A549 (cell line): ENCODE measurements at regions not wholly inside any gene's neighbourhood (a gene's known extent, or its start where the extent isn't known, plus 50 kb on each side); places are given as distances from the start of the nearest gene placed in this dataset.

Source experiments
- ATAC-seq, 2 experiments: fragments of 200-7000 bp in 1 of 2; fragments of >200 bp in 1 of 2; cut with Nextera tagmentation in 1 of 2; cut with Tn5 transposase in 1 of 2; 3 replicates each; pipeline versions ENCODE4 v1.8.0 to v1.9.1; 2018 to 2020; ENCODE audit warnings: mild to moderate bottlenecking in 1 of 2, moderate library complexity in 1 of 2
- CTCF ChIA-PET: fragments of 300-600 bp; sonication (Branson Sonifier 250); formaldehyde crosslinking; extraction: SDS; loops from one replicate; lab custom pipeline; 2021; ENCODE audit warnings: antibody characterized with exemption, inconsistent platforms; lab: Yijun Ruan, JAX
- POLR2A ChIA-PET: fragments of 350-600 bp; formaldehyde crosslinking; extraction: SDS; loops from one replicate; lab custom pipeline; 2021; ENCODE audit warnings: antibody characterized with exemption, inconsistent platforms; lab: Yijun Ruan, JAX
- DNase-seq, 2 experiments: peaks; one replicate each; pipeline versions ENCODE4 v3.0.0 to v3.0.0-alpha.2; 2011 to 2016; ENCODE audit warnings: low read depth in 1 of 2, low spot score in 1 of 2
- FAIRE-seq: peaks from 2 replicates; lab custom pipeline; 2011; peaks lifted over from hg19 to GRCh38; lab: Jason Lieb, UNC
- H3K27ac ChIP-seq, 2 experiments: fragments of >200 bp; sonication (Bioruptor Twin); formaldehyde crosslinking; 3 replicates each; pipeline ENCODE4 v1.5.1; 2016 to 2017
- H3K4me1 ChIP-seq: fragments of >200 bp; sonication (Bioruptor Twin); formaldehyde crosslinking; 3 replicates; pipeline ENCODE4 v1.6.1; 2016
- H3K4me2 ChIP-seq: fragments of >200 bp; sonication (Bioruptor Twin); formaldehyde crosslinking; 3 replicates; pipeline ENCODE4 v1.6.1; 2016
- H3K4me3 ChIP-seq: fragments of >200 bp; sonication (Bioruptor Twin); formaldehyde crosslinking; 3 replicates; pipeline ENCODE4 v1.5.1; 2016
- H3K9me3 ChIP-seq: fragments of >200 bp; sonication (Bioruptor Twin); formaldehyde crosslinking; 3 replicates; pipeline ENCODE4 v1.6.1; 2016
- BCL3 ChIP-seq: fragments of >200 bp; sonication (Bioruptor Twin); formaldehyde crosslinking; IDR thresholded peaks from 3 replicates; pipeline ENCODE4 v1.6.1; 2016
- BHLHE40 ChIP-seq: IDR thresholded peaks from 2 replicates; pipeline ENCODE4 v1.6.1; 2012; ENCODE audit warnings: low read depth, low read length, inconsistent platforms
- CTCF ChIP-seq: fragments of >200 bp; sonication (Bioruptor Twin); formaldehyde crosslinking; IDR thresholded peaks from 3 replicates; pipeline ENCODE4 v1.5.1; 2016
- EHF ChIP-seq: fragments of 250-450 bp; sonication (Bioruptor Pico); IDR thresholded peaks from 2 replicates; pipeline ENCODE4 v1.5.0; 2020; ENCODE audit warnings: mild to moderate bottlenecking
- EHMT2 ChIP-seq: fragments of 200-600 bp; sonication (generic); IDR thresholded peaks from 2 replicates; pipeline ENCODE4 v1.6.1; 2016; ENCODE audit warnings: antibody characterized with exemption, low read depth, mild to moderate bottlenecking, moderate library complexity
- ESRRA ChIP-seq: fragments of 150-350 bp; IDR thresholded peaks from 2 replicates; pipeline ENCODE4 v1.6.1; 2014; ENCODE audit warnings: mild to moderate bottlenecking, low read length, borderline replicate concordance
- FOSB ChIP-seq: fragments of 250-450 bp; sonication (Bioruptor Pico); IDR thresholded peaks from 2 replicates; pipeline ENCODE4 v1.5.0; 2020; ENCODE audit warnings: mild to moderate bottlenecking, moderate library complexity
- FOXS1 ChIP-seq: fragments of 250-450 bp; sonication (Bioruptor Pico); IDR thresholded peaks from 2 replicates; pipeline ENCODE4 v1.5.0; 2020; ENCODE audit warnings: mild to moderate bottlenecking, moderate library complexity
- HDAC2 ChIP-seq: fragments of 200-600 bp; sonication (generic); IDR thresholded peaks from 2 replicates; pipeline ENCODE4 v1.6.1; 2016
- HMGXB4 ChIP-seq: fragments of 250-450 bp; sonication (Bioruptor Pico); IDR thresholded peaks from 2 replicates; pipeline ENCODE4 v1.5.0; 2021; ENCODE audit warnings: mild to moderate bottlenecking, moderate library complexity, borderline replicate concordance
- JUN ChIP-seq, 2 experiments: fragments of >200 bp; sonication (Bioruptor Twin); formaldehyde crosslinking; IDR thresholded peaks; 2 replicates in 1 of 2; 3 replicates in 1 of 2; pipeline ENCODE4 v1.6.1; 2016 to 2017
- KDM1A ChIP-seq: fragments of 200-600 bp; sonication (generic); IDR thresholded peaks from 2 replicates; pipeline ENCODE4 v1.6.1; 2016; ENCODE audit warnings: low read depth, mild to moderate bottlenecking
- MAFK ChIP-seq: fragments of 450-650 bp; IDR thresholded peaks from 2 replicates; pipeline ENCODE4 v1.6.1; 2014; ENCODE audit not compliant: partially characterized antibody
- MYC ChIP-seq: IDR thresholded peaks from 2 replicates; pipeline ENCODE4 v1.6.1; 2012; ENCODE audit warnings: mild to moderate bottlenecking, inconsistent platforms, low read length, improper control_type of control experiment, borderline replicate concordance
- NFE2L2 ChIP-seq: fragments of 150-350 bp; conservative IDR thresholded peaks from 2 replicates; pipeline ENCODE4 v1.6.1; 2014; ENCODE audit warnings: low read length
- PBX3 ChIP-seq: IDR thresholded peaks from 2 replicates; pipeline ENCODE4 v1.6.1; 2012
- REST ChIP-seq: fragments of 200-600 bp; sonication (generic); IDR thresholded peaks from 2 replicates; pipeline ENCODE4 v1.6.1; 2016; ENCODE audit warnings: antibody characterized with exemption, mild to moderate bottlenecking, moderate library complexity
- RFX5 ChIP-seq: fragments of 450-650 bp; IDR thresholded peaks from 2 replicates; pipeline ENCODE4 v1.7.1; 2014; ENCODE audit warnings: antibody characterized with exemption, mild to moderate bottlenecking, moderate library complexity
- SMC3 ChIP-seq: fragments of >200 bp; sonication (Bioruptor Twin); formaldehyde crosslinking; IDR thresholded peaks from 3 replicates; pipeline ENCODE4 v1.6.1; 2018; ENCODE audit warnings: inconsistent platforms
- TFCP2L1 ChIP-seq: fragments of 250-450 bp; sonication (Bioruptor Pico); IDR thresholded peaks from 2 replicates; pipeline ENCODE4 v1.5.0; 2021; ENCODE audit warnings: mild to moderate bottlenecking
- ZC3H11A ChIP-seq: fragments of 450-650 bp; IDR thresholded peaks from 2 replicates; pipeline ENCODE4 v1.6.1; 2014; ENCODE audit warnings: antibody characterized with exemption, mild to moderate bottlenecking
- WGBS: methylation state at CpG from one replicate; pipeline ENCODE4 v1.1.6; 2017; ENCODE audit errors: missing lambda C conversion rate; 5-methylcytosine and 5-hydroxymethylcytosine counted together

- H3K4me2 ChIP-seq: no peak overlapping the region
- no peaks in the 10 kb centered on the region for H3K9me3 ChIP-seq
- FAIRE-seq: no peak
- H3K4me3 ChIP-seq: no peak overlapping the region
- ChIA-PET POLR2A (no interaction called here), CTCF (no interaction called here)
- H3K4me1 ChIP-seq: no peaks in the 10 kb centered on the region
- H3K27ac ChIP-seq: no peak overlapping the region
- TF ChIP-seq FOSB (no peak), HDAC2 (no peak), ESRRA (no peak), EHF (CRISPR knock-in tag) (no peak), HMGXB4 (no peak), FOXS1 (CRISPR knock-in tag) (no peak), TFCP2L1 (CRISPR knock-in tag) (no peak), EHMT2 (no peak), ZC3H11A (no peak), SMC3 (no peak)
- WGBS: 55% methylated on average over 2 of the region's 2 CpGs
- no peak for ATAC-seq
- DNase-seq: no peak
Observed at GRCh38 chr6:101013612-101014195, 132.6 kb upstream of the ASCC3 start.

- Histone ChIP-seq H3K9me3 (no peaks in the 10 kb centered on the region), H3K27ac (no peak overlapping the region), H3K4me2 (no peak overlapping the region), H3K4me3 (no peak overlapping the region), H3K4me1 (no peaks in the 10 kb centered on the region)
- no peak for FAIRE-seq
- no peak for TF ChIP-seq REST
- TF ChIP-seq JUN (IDR thresholded peaks at IDR 0.05): no peak
- TF ChIP-seq NFE2L2: no peak
- POLR2A ChIA-PET: no interaction called here
- CTCF ChIA-PET: no interaction called here
- no peak for DNase-seq
- no peak for ATAC-seq
- 94% methylated on average over 1 of the region's 1 CpG for WGBS
Observed at GRCh38 chr6:101015541-101015940, 134.4 kb upstream of the ASCC3 start.

GRCh38 chr6:101016163-101016562 is 135.0 kb upstream of the ASCC3 start:
- no peaks in the 10 kb centered on the region for H3K4me1 ChIP-seq
- ChIA-PET CTCF (no interaction called here), POLR2A (no interaction called here)
- H3K4me2 ChIP-seq: no peak overlapping the region
- 61% methylated on average over 3 of the region's 3 CpGs for WGBS
- no peak for FAIRE-seq
- ATAC-seq: no peak
- H3K27ac ChIP-seq: no peak overlapping the region
- no peak for DNase-seq
- H3K9me3 ChIP-seq: no peaks in the 10 kb centered on the region
- TF ChIP-seq EHF (CRISPR knock-in tag) (no peak), MAFK (no peak), FOXS1 (CRISPR knock-in tag) (no peak), BCL3 (no peak), CTCF (no peak), JUN (IDR thresholded peaks at IDR 0.05) (no peak), KDM1A (no peak), BHLHE40 (no peak), RFX5 (no peak), PBX3 (no peak), MYC (no peak)
- H3K4me3 ChIP-seq: no peak overlapping the region
